ENCODE measurements at regions not wholly inside any gene's neighbourhood (a gene's known extent, or its start where the extent isn't known, plus 50 kb on each side); places are given as distances from the start of the nearest gene placed in this dataset.

GRCh38 chr16:9449597-9449996, 358.2 kb downstream of the HAPSTR1 start:
- TF ChIP-seq, protein P1, sequence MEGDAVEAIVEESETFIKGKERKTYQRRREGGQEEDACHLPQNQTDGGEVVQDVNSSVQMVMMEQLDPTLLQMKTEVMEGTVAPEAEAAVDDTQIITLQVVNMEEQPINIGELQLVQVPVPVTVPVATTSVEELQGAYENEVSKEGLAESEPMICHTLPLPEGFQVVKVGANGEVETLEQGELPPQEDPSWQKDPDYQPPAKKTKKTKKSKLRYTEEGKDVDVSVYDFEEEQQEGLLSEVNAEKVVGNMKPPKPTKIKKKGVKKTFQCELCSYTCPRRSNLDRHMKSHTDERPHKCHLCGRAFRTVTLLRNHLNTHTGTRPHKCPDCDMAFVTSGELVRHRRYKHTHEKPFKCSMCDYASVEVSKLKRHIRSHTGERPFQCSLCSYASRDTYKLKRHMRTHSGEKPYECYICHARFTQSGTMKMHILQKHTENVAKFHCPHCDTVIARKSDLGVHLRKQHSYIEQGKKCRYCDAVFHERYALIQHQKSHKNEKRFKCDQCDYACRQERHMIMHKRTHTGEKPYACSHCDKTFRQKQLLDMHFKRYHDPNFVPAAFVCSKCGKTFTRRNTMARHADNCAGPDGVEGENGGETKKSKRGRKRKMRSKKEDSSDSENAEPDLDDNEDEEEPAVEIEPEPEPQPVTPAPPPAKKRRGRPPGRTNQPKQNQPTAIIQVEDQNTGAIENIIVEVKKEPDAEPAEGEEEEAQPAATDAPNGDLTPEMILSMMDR (IDR thresholded peaks at IDR 0.05): no peak
- TF ChIP-seq POLR2A (IDR thresholded peaks at IDR 0.05): no peak
- no peak for TF ChIP-seq EP300 (IDR thresholded peaks at IDR 0.05; ENCODE audit: low read depth)
- TF ChIP-seq POLR2AphosphoS5 (IDR thresholded peaks at IDR 0.05): no peak
